Fibroblast of skin of right biceps (primary cell): ENCODE measurements at regions not wholly inside any gene's neighbourhood (a gene's known extent, or its start where the extent isn't known, plus 50 kb on each side); places are given as distances from the start of the nearest gene placed in this dataset.

Source experiments
- DNase-seq: peaks from one replicate; pipeline ENCODE4 v3.0.0-alpha.2; 2013

DNA sequence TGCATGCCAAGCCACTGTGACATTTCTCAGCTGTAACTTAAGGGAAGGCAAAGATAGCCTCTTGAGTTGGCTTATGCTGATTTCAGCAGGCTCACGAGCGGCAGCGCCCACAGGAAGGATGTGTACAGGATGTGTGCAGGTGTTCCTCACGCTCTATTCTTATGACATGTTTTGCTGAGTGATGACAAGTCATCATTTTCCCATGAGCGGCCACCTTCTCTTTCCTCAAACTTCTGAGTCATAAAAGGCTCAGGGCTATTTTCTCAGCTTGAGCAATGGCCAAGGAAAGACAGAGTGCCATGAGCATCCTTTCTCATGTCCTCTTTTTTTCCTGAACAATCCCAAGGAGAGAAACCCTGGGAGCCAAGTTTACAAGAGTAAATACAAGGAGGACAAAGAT is 365.9 kb downstream of the PLK2 start:
- DNase-seq, result peak; percentile 7

DNA sequence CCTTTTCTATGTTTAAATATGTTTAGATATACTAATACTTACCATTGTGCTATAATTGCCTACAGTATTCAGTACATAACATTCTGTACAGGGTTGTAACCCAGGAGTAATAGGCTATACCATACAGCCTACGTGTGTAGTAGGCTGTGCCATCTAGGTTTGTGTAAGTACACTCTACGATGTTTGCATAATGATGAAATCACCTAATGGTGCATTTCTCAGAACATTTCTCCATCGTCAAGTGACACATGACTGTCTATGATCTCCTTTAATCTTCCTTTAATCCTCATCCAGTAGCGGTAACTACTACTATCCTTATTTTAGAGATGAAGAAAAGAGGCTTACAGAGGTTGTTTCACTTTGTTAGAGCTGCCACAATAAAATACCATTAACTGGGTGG is 369.2 kb downstream of the PLK2 start:
- DNase-seq, result no peak

- no peak for DNase-seq
Measured at GRCh38 chr5:58088941-58089340, 370.9 kb downstream of the PLK2 start.

DNA sequence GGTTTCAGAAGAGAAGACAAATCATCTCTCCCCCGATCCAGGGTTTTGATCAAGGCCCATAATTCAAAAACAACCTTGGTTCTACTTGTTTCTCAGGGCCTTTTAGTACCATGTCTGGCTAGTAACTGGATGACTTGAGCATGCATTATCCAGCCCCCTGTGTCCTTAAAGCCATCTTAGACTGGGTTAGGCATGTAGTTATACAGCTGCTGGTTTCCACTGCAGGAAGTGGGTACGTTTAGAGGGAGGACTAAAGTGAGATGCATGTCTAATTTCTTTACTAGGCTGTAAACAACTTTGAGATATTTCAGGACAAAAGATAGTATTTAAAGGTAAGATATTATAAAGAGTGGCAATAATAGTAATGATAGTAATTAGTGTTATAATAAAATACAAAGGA is 372.0 kb downstream of the PLK2 start:
- DNase-seq, result no peak

GRCh38 chr5:58087123-58087522 is 372.8 kb downstream of the PLK2 start:
- no peak for DNase-seq

DNA sequence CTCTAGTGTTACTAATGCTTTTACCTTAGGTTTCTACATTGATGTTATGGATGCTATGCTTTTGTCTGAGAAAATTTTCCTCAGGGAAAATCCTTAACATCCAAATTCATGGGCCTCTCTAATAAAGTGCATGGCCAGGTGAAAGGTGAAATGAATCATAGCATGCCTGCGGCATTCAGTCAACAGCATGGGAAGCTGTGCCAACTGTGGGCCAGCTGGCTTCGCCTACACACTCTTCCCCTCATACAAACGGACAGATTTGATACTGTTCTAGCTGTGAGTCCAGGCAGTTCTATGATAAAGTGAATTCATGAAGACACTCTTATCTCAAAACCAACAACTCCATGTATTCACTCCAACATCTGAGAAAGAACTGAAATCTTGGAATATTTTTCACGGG is 374.1 kb downstream of the PLK2 start:
- no peak for DNase-seq

- DNase-seq, result no peak
Measured at GRCh38 chr5:58081435-58081834, 378.5 kb downstream of the PLK2 start.

GRCh38 chr5:58080573-58080972 is 379.3 kb downstream of the PLK2 start:
- no peak for DNase-seq

- DNase-seq, result no peak
Measured at GRCh38 chr5:58077966-58078365, 381.9 kb downstream of the PLK2 start.

DNA sequence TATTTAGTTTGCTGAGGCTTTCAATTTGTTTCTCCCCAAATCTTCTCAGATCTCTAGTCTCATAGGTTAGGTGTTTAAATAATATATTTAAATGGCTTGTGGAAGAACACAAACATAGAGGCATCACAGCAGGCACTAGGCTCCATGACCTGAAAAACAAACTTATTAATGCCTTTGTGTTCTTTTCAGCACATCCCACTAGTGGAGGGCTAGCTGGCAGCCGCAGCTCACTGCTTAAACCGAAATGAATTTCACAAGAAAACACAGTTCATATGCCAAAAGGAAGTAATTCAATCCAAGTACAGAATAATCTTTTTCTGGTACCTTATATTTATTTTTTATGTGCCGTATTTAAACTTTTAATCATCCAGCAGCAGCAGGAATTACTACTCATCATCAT is 382.5 kb downstream of the PLK2 start:
- DNase-seq, result no peak

DNA sequence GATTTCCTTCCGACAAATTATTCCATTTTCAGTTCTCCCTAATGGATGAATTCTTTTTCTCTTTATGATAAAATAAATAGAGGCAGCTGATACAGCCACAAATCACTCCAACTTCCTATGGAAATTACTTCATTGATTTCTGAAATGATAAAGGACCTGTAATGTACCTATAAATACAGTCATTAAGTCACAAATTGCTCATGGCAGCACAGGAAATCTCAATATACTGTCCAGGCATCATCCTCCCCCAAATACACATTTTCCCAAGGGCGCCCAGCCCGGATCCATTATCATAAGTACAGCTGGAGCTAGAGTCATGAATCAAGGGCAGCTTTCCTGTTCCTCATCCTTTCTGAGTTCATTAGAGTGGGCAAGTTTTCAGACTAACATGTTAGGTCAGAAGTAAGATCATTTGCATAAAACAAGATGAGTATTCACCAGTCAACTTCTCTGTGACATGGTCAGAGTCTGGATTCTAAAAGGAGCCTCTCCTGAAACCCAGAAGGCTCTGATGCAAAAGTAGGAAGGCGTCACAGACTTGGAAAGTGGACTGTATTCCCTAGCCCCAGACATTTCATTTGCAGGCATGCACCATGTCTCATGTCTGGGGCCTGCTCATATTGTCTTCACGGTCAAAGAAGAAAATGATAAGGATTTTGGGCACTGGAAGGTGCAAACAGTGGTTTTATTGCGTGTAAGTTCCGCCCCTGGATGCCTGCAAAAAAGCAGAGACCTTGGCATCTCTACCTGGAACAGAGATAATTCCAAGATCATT is 383.2 kb downstream of the PLK2 start:
- DNase-seq, result no peak

DNA sequence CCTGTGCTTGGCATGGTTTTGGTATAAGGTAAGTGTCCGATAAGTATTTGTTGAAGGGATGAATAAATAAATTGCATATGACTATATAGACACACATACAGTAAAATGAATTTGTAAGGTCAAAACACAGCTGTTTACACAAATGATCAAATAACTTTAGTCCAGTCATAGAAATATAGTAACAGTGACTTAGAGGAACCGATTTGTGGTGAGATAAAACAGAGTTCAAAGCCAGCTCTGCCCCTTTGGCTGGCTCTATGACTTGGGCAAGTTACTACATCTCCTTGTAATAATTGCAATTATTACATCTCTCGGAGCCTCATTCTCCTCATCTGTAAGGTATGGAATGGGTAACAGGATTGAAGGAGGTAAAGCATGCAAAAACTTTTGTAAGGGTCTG is 384.0 kb downstream of the PLK2 start:
- no peak for DNase-seq

- no peak for DNase-seq
Measured at GRCh38 chr5:58074717-58075116, 385.2 kb downstream of the PLK2 start.

GRCh38 chr5:58074222-58074621 is 385.7 kb downstream of the PLK2 start:
- DNase-seq, result no peak

- DNase-seq, result no peak
Measured at GRCh38 chr5:58073243-58073642, 386.6 kb downstream of the PLK2 start.

DNA sequence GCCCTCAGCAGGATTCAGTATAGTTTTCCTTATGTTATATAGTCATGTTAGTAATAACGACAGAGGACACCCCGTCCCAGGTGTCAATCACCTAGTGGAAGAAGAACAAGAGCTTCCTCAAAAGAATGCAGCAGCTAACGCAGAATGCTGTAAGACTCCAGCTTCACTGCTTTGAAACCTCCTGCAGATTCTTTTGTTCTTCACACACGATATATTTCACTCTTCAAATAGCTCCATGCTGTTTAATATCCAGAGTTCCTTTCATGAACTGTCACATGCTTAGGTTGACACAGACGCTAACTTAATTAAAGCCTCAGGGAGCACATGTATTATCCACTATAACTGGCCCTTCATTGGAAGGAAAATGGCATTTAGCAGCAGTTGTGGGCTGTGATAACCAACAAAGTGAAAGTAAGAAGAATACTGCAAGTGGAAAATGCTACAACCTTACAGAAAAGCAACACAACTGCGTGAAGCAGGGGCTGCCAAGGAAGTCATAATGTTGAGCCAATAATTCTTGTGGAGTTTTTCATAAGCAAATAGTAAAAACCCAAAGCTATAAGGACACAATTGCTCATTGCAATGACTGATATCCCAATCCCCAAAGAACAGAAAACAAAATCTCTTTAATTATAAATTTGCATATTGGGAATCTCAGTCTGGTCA is 387.5 kb downstream of the PLK2 start:
- DNase-seq, result no peak

- DNase-seq, result no peak
Measured at GRCh38 chr5:58071566-58071965, 388.3 kb downstream of the PLK2 start.

- DNase-seq, result no peak
Measured at GRCh38 chr5:58069846-58070245, 390.0 kb downstream of the PLK2 start.

DNA sequence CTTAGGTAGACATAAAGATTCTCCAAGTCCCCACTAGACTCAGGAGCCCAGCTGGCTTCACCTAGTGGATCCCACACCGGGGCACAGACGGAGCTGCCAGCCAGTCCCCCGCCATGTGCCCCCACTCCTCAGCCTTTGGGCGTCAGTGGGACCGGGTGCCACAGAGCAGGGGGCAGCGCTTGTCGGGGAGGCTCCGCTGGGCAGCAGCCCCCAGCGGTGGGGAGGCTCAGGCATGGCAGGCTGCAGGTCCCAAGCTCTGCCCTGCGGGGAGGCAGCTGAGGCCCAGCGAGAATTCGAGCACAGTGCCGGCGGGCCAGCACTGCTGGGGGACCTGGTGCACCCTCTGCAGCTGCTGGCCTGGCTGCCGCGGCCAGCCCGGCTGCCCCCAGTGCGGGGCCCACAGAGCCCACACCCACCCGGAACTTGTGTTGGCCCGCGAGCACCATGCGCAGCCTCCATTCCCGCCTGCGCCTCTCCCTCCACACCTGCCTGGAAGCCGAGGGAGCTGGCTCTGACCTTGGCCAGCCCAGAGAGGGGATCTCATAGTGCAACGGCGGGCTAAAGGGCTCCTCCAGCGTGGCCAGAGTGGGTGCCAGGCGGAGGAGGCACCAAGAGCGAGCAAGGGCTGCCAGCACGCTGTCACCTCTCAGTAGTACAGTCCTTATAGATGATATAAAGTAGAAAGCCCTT is 390.7 kb downstream of the PLK2 start:
- DNase-seq, result no peak

DNA sequence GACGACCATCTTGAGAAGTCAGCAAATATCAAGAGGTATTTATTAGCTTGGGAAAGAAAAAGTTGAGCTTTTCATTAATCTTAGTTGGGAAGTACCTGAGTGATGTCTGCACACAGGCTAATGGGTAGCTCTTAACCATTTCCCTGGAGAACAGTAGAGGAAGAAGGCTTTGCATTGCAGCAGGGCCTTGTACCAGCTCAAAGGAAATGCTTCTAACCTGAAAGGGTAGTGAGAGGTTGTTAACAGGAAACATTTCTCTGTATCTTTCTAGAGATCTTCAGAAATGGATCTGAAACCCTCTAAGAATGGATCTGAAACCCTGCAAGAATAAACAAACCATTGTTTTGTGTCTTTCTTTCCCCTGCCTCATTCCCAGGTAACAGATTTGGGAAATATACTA is 393.3 kb downstream of the PLK2 start:
- DNase-seq, result no peak

DNA sequence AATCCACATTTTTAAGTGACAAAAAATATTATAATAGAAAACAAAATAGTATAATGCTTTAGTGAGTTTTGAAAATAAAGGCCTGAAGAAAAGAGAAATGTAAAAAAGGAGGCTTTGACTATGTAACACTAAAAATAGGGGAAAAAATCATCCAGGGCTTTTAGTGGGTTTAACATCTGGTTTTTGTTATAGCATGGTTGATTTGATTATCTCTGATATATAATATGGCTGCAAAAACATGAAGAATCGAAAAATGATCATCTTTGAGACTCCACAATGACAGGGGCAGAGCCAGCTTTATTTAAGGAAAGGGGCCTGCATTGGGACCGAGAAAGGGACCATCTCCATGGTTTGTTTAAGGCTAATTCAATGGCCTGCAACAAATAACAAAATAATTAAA is 393.8 kb downstream of the PLK2 start:
- DNase-seq, result peak; percentile 15

DNA sequence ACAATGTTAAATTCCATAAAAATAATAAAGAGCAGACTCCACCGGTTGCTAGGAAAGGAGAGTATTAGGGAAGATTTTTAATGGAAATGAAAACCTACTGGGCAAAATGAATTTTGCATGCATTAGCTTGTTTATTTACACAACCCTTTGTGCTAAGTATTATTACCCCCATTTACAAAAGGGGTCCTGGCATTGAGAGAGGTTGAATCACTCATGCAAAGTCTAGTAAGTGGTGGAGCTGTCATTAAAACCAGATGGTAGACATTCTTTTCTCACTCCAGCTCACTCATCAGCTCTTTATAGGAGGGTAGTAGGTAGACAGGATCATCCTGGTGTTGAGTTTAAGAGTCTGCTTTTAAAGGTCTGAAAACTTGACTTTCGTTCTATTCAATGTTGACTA is 395.1 kb downstream of the PLK2 start:
- DNase-seq, result peak; percentile 91

- peak; percentile 83 for DNase-seq
Measured at GRCh38 chr5:58060996-58061395, 398.9 kb downstream of the PLK2 start.

DNA sequence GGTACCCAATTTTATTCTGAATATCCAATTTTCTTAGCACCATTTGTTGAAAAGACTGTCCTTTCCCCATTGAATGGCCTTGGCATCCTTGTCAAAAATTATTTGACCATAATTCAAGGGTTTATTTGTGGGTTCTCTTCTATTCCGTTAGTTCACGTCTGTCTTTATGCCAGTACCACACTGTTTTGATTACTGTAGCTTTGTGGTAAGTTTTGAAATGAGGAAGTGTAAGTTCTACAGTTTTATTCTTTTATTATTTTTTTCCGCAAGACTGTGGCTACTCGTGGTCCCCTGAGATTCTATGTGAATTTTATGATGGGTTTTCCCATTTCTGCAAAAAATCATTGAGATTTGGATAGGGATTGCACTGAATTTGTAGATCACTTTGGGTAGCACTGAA is 402.6 kb downstream of the PLK2 start:
- no peak for DNase-seq
